OCI-LY1 (cell line): ENCODE measurements at regions not wholly inside any gene's neighbourhood (a gene's known extent, or its start where the extent isn't known, plus 50 kb on each side); places are given as distances from the start of the nearest gene placed in this dataset.

Experiments
- CTCF ChIP-seq: fragments of 200-600 bp; sonication (generic), shearing (Covaris generic); IDR thresholded peaks from 2 replicates; pipeline ENCODE4 v1.5.1; 2017; ENCODE audit warnings: mild to moderate bottlenecking, antibody characterized with exemption, low read length, moderate library complexity, mixed read lengths
- EZH2 ChIP-seq: fragments of 200-600 bp; sonication (generic), shearing (Covaris generic); IDR thresholded peaks from 2 replicates; pipeline ENCODE4 v1.8.0; 2017; ENCODE audit warnings: borderline replicate concordance, mixed run types, mild to moderate bottlenecking, antibody characterized with exemption, low read length, moderate library complexity, mixed read lengths

- no peak for TF ChIP-seq CTCF
- TF ChIP-seq EZH2, result no peak
These were observed 94.1 kb upstream of the ACSL4 start for GRCh38 chrX:109826954-109827708.
